ENCODE measurements at regions not wholly inside any gene's neighbourhood (a gene's known extent, or its start where the extent isn't known, plus 50 kb on each side); places are given as distances from the start of the nearest gene placed in this dataset.
"Not testable (repeated sequence)": the region's sequence is repeated elsewhere in the genome, so short reads cannot be mapped to it uniquely, and the experiment has no call there.

- DNase-seq = peak; percentile 64
These were observed 1240.3 kb downstream of the TMEM121 start for GRCh38 chr14:106766551-106767277.

GRCh38 chr14:106768230-106768629 is 1241.8 kb downstream of the TMEM121 start:
- DNase-seq = not testable (repeated sequence)

GRCh38 chr14:106768972-106769700 is 1242.8 kb downstream of the TMEM121 start:
- DNase-seq = not testable (repeated sequence)

- peak; percentile 20 for DNase-seq
These were observed 1243.8 kb downstream of the TMEM121 start for GRCh38 chr14:106770158-106770672.

GRCh38 chr14:106774889-106775480 is 1248.6 kb downstream of the TMEM121 start:
- peak; percentile 83 for DNase-seq

- DNase-seq = no peak
These were observed 1250.1 kb downstream of the TMEM121 start for GRCh38 chr14:106776395-106776983.

GRCh38 chr14:106778986-106779385 is 1252.6 kb downstream of the TMEM121 start:
- DNase-seq = no peak

- DNase-seq = no peak
These were observed 1260.3 kb downstream of the TMEM121 start for GRCh38 chr14:106786697-106787096.

- DNase-seq = no peak
These were observed 1261.2 kb downstream of the TMEM121 start for GRCh38 chr14:106787626-106788025.

GRCh38 chr14:106788534-106788933 is 1262.2 kb downstream of the TMEM121 start:
- DNase-seq = no peak

- no peak for DNase-seq
These were observed 1262.9 kb downstream of the TMEM121 start for GRCh38 chr14:106789318-106789717.

GRCh38 chr14:106790189-106791036 is 1264.0 kb downstream of the TMEM121 start:
- peak; percentile 69 for DNase-seq

GRCh38 chr14:106792543-106792942 is 1266.2 kb downstream of the TMEM121 start:
- DNase-seq = no peak

GRCh38 chr14:106798166-106798565 is 1271.8 kb downstream of the TMEM121 start:
- DNase-seq = not testable (repeated sequence)

- no peak for DNase-seq
These were observed 1276.3 kb downstream of the TMEM121 start for GRCh38 chr14:106802413-106803364.

GRCh38 chr14:106803379-106803778 is 1277.0 kb downstream of the TMEM121 start:
- no peak for DNase-seq

GRCh38 chr14:106807493-106807892 is 1281.1 kb downstream of the TMEM121 start:
- DNase-seq = no peak

GRCh38 chr14:106808458-106808857 is 1282.1 kb downstream of the TMEM121 start:
- no peak for DNase-seq

GRCh38 chr14:106808907-106809306 is 1282.5 kb downstream of the TMEM121 start:
- DNase-seq = no peak

- no peak for DNase-seq
These were observed 1283.2 kb downstream of the TMEM121 start for GRCh38 chr14:106809615-106810014.

- peak; percentile 3 for DNase-seq
These were observed 1283.8 kb downstream of the TMEM121 start for GRCh38 chr14:106810168-106810567.
